Ectodermal cell (in vitro differentiated cells): ENCODE measurements at regions not wholly inside any gene's neighbourhood (a gene's known extent, or its start where the extent isn't known, plus 50 kb on each side); places are given as distances from the start of the nearest gene placed in this dataset.

Experiments used
- H3K27ac ChIP-seq: 2 replicates; pipeline ENCODE4 v1.7.0; 2013; ENCODE audit warnings: mild to moderate bottlenecking, low read depth, low read length; ENCODE audit not compliant: insufficient read depth, poor library complexity, severe bottlenecking
- H3K27me3 ChIP-seq: 2 replicates; pipeline ENCODE4 v1.7.0; 2013; ENCODE audit warnings: mild to moderate bottlenecking, low read length; ENCODE audit not compliant: insufficient read depth, control insufficient read depth, poor library complexity, severe bottlenecking
- H3K36me3 ChIP-seq: one replicate; pipeline ENCODE4 v1.7.0; 2013; ENCODE audit warnings: low read length; ENCODE audit not compliant: control insufficient read depth, insufficient read depth
- H3K4me1 ChIP-seq: one replicate; pipeline ENCODE4 v1.7.0; 2013; ENCODE audit warnings: low read length; ENCODE audit not compliant: control insufficient read depth, insufficient read depth
- H3K4me3 ChIP-seq: 2 replicates; pipeline ENCODE4 v1.7.0; 2013; ENCODE audit warnings: low read depth, low read length, control low read depth; ENCODE audit not compliant: insufficient read depth
- H3K9me3 ChIP-seq: 2 replicates; pipeline ENCODE4 v1.7.0; 2013; ENCODE audit warnings: mild to moderate bottlenecking, low read length, moderate library complexity; ENCODE audit not compliant: control insufficient read depth
- WGBS, 2 experiments: methylation state at CpG; one replicate each; pipeline ENCODE4 v1.1.7; 2013; ENCODE audit warnings: missing lambda C conversion rate in 2 of 2; 5-methylcytosine and 5-hydroxymethylcytosine counted together

DNA sequence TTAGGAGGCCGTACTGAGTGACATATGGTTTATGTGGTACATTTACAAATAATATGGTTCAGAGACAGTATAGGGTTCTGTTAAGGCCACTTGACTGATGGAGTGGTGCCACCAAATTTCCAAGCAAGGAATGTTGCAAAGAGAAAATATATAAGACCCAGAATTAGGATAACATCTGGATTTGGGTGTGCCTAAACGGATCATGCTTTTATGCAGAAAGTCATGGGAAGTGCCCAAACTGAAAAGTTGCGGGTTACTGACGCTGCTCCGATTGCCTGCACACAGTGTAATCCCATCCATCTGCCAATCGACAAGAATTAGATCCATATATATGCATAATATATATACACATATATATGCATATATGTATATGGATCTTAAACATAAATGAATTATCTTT, 138.4 kb upstream of the DCN start:
- Histone ChIP-seq H3K36me3 (no peaks in the 10 kb centered on the region), H3K27me3 (no peaks in the 10 kb centered on the region), H3K4me1 (no peaks in the 10 kb centered on the region), H3K27ac (no peak overlapping the region), H3K9me3 (no peaks in the 10 kb centered on the region), H3K4me3 (no peak overlapping the region)
- 96 to 99% methylated on average over 5 of the region's 6 CpGs for WGBS, 2 experiments

DNA sequence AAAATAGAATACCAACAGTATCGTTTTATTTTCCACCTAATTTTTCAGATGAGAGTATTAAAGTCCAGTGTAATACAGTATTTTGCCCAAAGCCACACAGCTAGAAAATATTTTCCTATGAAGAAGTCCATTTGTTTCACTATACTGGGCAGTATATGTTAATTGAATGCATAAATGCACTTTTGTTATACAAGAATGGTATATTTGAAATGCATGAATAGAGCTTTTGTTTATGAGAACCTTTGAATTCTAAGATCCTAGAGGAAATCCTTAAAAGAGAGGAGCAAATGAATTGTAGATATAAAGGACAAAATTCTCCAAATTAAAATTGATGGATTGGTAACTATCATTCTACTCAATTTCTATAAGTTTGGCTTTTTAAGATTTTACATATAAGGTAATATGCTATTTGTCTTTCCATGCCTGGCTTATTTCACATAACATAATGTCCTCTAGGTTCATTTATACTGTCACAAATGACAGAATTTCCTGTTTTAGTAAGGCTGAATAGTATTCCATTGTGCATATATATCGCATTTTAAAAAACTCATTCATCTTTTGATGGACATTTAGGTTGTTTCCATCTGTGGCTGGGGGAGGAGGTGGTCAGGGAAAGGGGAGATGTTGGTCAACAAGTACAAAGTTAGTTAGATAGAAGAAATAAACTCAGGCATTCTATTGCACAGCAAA, 136.6 kb upstream of the DCN start:
- WGBS, 2 experiments = 86 to 94% methylated on average over 1 to 2 of the region's 2 CpGs
- no peaks in the 10 kb centered on the region for H3K4me1 ChIP-seq
- H3K27ac ChIP-seq = no peak overlapping the region
- H3K27me3 ChIP-seq = no peaks in the 10 kb centered on the region
- no peaks in the 10 kb centered on the region for H3K36me3 ChIP-seq
- no peak overlapping the region for H3K4me3 ChIP-seq
- H3K9me3 ChIP-seq = no peaks in the 10 kb centered on the region

- no peaks in the 10 kb centered on the region for H3K4me1 ChIP-seq
- H3K36me3 ChIP-seq = no peaks in the 10 kb centered on the region
- H3K27ac ChIP-seq = no peak overlapping the region
- H3K4me3 ChIP-seq = no peak overlapping the region
- H3K9me3 ChIP-seq = no peaks in the 10 kb centered on the region
- no peaks in the 10 kb centered on the region for H3K27me3 ChIP-seq
- WGBS, 2 experiments = 82 to 91% methylated on average over 1 to 3 of the region's 3 CpGs
Measured at GRCh38 chr12:91317306-91317705, 134.7 kb upstream of the DCN start.

DNA sequence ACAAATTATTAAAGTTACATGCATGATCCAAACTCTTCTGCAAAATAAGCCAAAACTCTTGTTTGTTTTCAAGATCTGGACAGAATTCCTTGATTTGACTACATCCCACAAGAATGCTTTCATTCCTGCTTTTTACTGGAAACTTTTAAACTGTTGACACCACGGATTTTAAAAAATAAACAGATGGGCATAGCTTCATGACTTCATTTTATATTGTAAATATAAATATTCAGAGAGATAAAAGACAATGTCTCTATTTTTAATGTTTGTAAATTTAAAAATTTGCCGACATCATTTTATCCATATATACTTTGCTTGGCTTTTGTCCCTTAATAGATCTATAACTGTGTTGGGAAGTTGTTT, 134.3 kb upstream of the DCN start:
- H3K36me3 ChIP-seq = no peaks in the 10 kb centered on the region
- WGBS, 2 experiments = no CpG with 5 or more reads among the region's 2 CpGs
- no peaks in the 10 kb centered on the region for H3K9me3 ChIP-seq
- H3K4me1 ChIP-seq = no peaks in the 10 kb centered on the region
- no peaks in the 10 kb centered on the region for H3K27me3 ChIP-seq
- H3K27ac ChIP-seq = no peak overlapping the region
- no peak overlapping the region for H3K4me3 ChIP-seq

DNA sequence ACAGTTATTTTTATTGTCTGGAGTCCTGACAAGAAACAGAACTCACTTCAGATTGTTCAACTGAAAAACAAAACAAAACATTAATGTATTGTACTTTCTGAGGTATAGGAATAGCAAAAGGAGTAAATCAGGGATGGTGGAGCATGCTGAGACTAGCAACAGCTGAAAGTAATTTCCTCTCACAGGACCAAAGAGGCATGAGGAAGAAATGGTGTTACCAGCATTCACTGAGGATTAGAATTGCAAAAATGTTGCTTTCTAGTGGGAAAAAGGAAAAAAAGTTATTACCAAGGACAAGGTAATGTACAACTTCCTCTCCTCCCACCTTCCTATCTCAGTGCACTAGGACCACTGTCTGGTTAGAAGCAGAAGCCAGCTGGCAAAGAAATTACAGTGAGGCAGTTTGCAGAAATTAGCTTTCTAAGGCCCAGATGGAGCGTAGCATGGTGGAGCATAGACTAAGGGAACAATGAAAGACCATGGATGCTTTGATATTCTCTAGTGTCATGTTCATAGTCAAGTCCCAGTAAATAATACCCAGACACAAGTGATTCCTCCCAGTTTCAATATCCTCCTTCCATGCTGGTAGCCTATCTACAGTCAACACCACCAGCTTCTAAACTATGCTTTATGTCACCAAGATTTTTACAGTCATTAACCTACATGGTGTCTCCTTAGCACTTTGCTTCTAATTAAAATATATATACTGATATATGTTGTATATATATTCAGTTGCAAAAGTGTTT, 133.7 kb upstream of the DCN start:
- H3K4me1 ChIP-seq = no peaks in the 10 kb centered on the region
- no peaks in the 10 kb centered on the region for H3K9me3 ChIP-seq
- no peak overlapping the region for H3K27ac ChIP-seq
- no peaks in the 10 kb centered on the region for H3K27me3 ChIP-seq
- 94 to 100% methylated on average over 1 of the region's 1 CpG for WGBS, 2 experiments
- no peaks in the 10 kb centered on the region for H3K36me3 ChIP-seq
- H3K4me3 ChIP-seq = no peak overlapping the region

- no peak overlapping the region for H3K4me3 ChIP-seq
- no peaks in the 10 kb centered on the region for H3K9me3 ChIP-seq
- WGBS, 2 experiments = 90 to 100% methylated on average over 2 of the region's 2 CpGs
Measured at GRCh38 chr12:91311081-91311480, 128.5 kb upstream of the DCN start.

DNA sequence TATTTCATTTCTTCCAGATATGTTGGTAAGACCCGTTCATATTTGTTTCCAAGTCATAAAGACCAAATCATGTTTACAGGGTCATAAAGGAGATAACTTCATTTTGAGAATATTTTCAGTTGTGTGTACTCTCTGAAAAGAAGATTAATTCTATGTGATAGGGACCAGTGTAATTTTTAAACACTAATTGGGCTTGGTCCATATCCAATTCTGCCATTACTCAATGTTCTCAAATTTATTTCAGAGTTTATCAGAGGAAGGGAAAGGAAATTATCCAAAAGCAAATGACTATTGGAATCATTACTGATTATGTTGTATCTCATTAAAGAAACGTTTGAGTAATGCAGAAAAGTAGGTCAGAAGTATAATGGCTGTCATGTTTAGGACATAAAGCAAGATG, 126.8 kb upstream of the DCN start:
- peaks cover under 1% of the 10 kb centered on the region for H3K4me1 ChIP-seq
- H3K4me3 ChIP-seq = no peak overlapping the region
- H3K9me3 ChIP-seq = no peaks in the 10 kb centered on the region
- H3K27ac ChIP-seq = no peak overlapping the region
- no peaks in the 10 kb centered on the region for H3K36me3 ChIP-seq
- WGBS, 2 experiments = 86 to 93% methylated on average over 1 to 2 of the region's 2 CpGs
- H3K27me3 ChIP-seq = no peaks in the 10 kb centered on the region

More at GRCh38 chr12:91311081-91311480, 128.5 kb upstream of the DCN start:
- no peaks in the 10 kb centered on the region for H3K27me3 ChIP-seq
- no peaks in the 10 kb centered on the region for H3K36me3 ChIP-seq
- H3K27ac ChIP-seq = no peak overlapping the region
- no peaks in the 10 kb centered on the region for H3K4me1 ChIP-seq

- H3K9me3 ChIP-seq = no peaks in the 10 kb centered on the region
- H3K4me3 ChIP-seq = no peak overlapping the region
- no peaks in the 10 kb centered on the region for H3K27me3 ChIP-seq
- H3K27ac ChIP-seq = no peak overlapping the region
- H3K36me3 ChIP-seq = no peaks in the 10 kb centered on the region
- 94 to 97% methylated on average over 1 of the region's 1 CpG for WGBS, 2 experiments
- peaks cover 3% of the 10 kb centered on the region for H3K4me1 ChIP-seq
Measured at GRCh38 chr12:91307957-91308670, 125.5 kb upstream of the DCN start.

DNA sequence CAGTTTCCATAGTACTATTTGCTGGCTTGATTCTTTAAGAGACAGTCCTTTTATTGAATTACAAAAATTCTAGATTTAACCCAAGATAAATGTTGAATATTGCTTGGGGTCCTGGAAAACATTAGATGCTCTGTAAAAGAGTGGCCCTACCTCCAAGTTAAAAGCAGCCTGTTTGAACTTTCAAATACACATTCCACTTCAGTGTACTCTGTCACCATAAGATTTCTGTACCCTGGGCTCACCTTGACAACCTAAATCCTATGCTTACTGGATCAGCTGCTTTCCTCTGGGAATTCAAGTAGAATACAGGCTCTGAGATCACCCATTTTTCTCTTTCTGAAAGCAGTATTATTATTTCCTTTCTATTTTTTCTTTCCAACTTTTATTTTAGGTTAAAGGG, 107.7 kb upstream of the DCN start:
- Histone ChIP-seq H3K4me3 (no peak overlapping the region), H3K4me1 (no peaks in the 10 kb centered on the region), H3K27me3 (no peaks in the 10 kb centered on the region), H3K27ac (no peak overlapping the region), H3K36me3 (no peaks in the 10 kb centered on the region), H3K9me3 (no peaks in the 10 kb centered on the region)

GRCh38 chr12:91289906-91290305, 107.3 kb upstream of the DCN start:
- 76 to 100% methylated on average over 1 to 3 of the region's 3 CpGs for WGBS, 2 experiments
- no peaks in the 10 kb centered on the region for H3K9me3 ChIP-seq
- no peak overlapping the region for H3K27ac ChIP-seq
- H3K4me3 ChIP-seq = no peak overlapping the region
- H3K27me3 ChIP-seq = no peaks in the 10 kb centered on the region
- no peaks in the 10 kb centered on the region for H3K36me3 ChIP-seq
- no peaks in the 10 kb centered on the region for H3K4me1 ChIP-seq
